ENCODE measurements at regions not wholly inside any gene's neighbourhood (a gene's known extent, or its start where the extent isn't known, plus 50 kb on each side); places are given as distances from the start of the nearest gene placed in this dataset.
"Not testable (repeated sequence)": the region's sequence is repeated elsewhere in the genome, so short reads cannot be mapped to it uniquely, and the experiment has no call there.

GRCh38 chr1:59186656-59187055 lies 110.2 kb upstream of the FGGY start:
- ATAC-seq (replicated peaks; ENCODE audit: extremely low read depth, poor library complexity, severe bottlenecking) (no peak), DNase-seq (ENCODE audit: low spot score in 2 of 2) (no peak)
- Mint-ChIP-seq H3K27me3 (no peaks in the 10 kb centered on the region), H3K4me1 (no peaks in the 10 kb centered on the region), H3K27ac (ENCODE audit: low read depth) (no peak overlapping the region), H3K36me3 (ENCODE audit: insufficient read depth) (no peaks in the 10 kb centered on the region), H3K9me3 (no peaks in the 10 kb centered on the region), H3K4me3 (no peak overlapping the region)

GRCh38 chr1:59188413-59189213 lies 108.3 kb upstream of the FGGY start:
- no peak for DNase-seq (ENCODE audit: low spot score in 2 of 2)

GRCh38 chr1:59193443-59194093 lies 103.3 kb upstream of the FGGY start:
- Mint-ChIP-seq H3K9me3 (no peaks in the 10 kb centered on the region), H3K36me3 (ENCODE audit: insufficient read depth) (no peaks in the 10 kb centered on the region), H3K27ac (ENCODE audit: low read depth) (no peak overlapping the region), H3K4me1 (no peaks in the 10 kb centered on the region), H3K27me3 (peaks cover 9% of the 10 kb centered on the region), H3K4me3 (no peak overlapping the region)
- ATAC-seq (replicated peaks; ENCODE audit: extremely low read depth, poor library complexity, severe bottlenecking) (no peak), DNase-seq (ENCODE audit: low spot score in 2 of 2) (no peak)

More at GRCh38 chr1:59188413-59189213, 108.3 kb upstream of the FGGY start:
- ATAC-seq (replicated peaks; ENCODE audit: extremely low read depth, poor library complexity, severe bottlenecking), result no peak
- Mint-ChIP-seq H3K4me3 (no peak overlapping the region), H3K27ac (ENCODE audit: low read depth) (no peak overlapping the region), H3K9me3 (no peaks in the 10 kb centered on the region), H3K4me1 (no peaks in the 10 kb centered on the region), H3K27me3 (no peaks in the 10 kb centered on the region), H3K36me3 (ENCODE audit: insufficient read depth) (no peaks in the 10 kb centered on the region)

- no peaks in the 10 kb centered on the region for H3K4me1 Mint-ChIP-seq
- no peak overlapping the region for H3K27ac Mint-ChIP-seq (ENCODE audit: low read depth)
- H3K36me3 Mint-ChIP-seq (ENCODE audit: insufficient read depth), result no peaks in the 10 kb centered on the region
- DNase-seq (ENCODE audit: low spot score in 2 of 2), result no peak
- H3K4me3 Mint-ChIP-seq, result no peak overlapping the region
- ATAC-seq (replicated peaks; ENCODE audit: extremely low read depth, poor library complexity, severe bottlenecking), result no peak
- no peaks in the 10 kb centered on the region for H3K9me3 Mint-ChIP-seq
- peaks cover 9% of the 10 kb centered on the region for H3K27me3 Mint-ChIP-seq
These were observed 102.3 kb upstream of the FGGY start for GRCh38 chr1:59194621-59195020.

- DNase-seq (ENCODE audit: low spot score in 2 of 2), result no peak
- Mint-ChIP-seq H3K4me1 (no peaks in the 10 kb centered on the region), H3K36me3 (ENCODE audit: insufficient read depth) (no peaks in the 10 kb centered on the region)
These were observed 101.7 kb upstream of the FGGY start for GRCh38 chr1:59195151-59195550.

GRCh38 chr1:59198564-59198963 lies 98.3 kb upstream of the FGGY start:
- no peak overlapping the region for H3K27ac Mint-ChIP-seq (ENCODE audit: low read depth)
- no peaks in the 10 kb centered on the region for H3K36me3 Mint-ChIP-seq (ENCODE audit: insufficient read depth)
- no peaks in the 10 kb centered on the region for H3K4me1 Mint-ChIP-seq
- no peaks in the 10 kb centered on the region for H3K9me3 Mint-ChIP-seq
- H3K27me3 Mint-ChIP-seq, result peaks cover 9% of the 10 kb centered on the region
- ATAC-seq (replicated peaks; ENCODE audit: extremely low read depth, poor library complexity, severe bottlenecking) (no peak), DNase-seq (ENCODE audit: low spot score in 2 of 2) (no peak)
- H3K4me3 Mint-ChIP-seq, result no peak overlapping the region

More at GRCh38 chr1:59195151-59195550, 101.7 kb upstream of the FGGY start:
- Mint-ChIP-seq H3K4me3 (no peak overlapping the region), H3K9me3 (no peaks in the 10 kb centered on the region), H3K27ac (ENCODE audit: low read depth) (no peak overlapping the region), H3K27me3 (peaks cover 9% of the 10 kb centered on the region)
- ATAC-seq (replicated peaks; ENCODE audit: extremely low read depth, poor library complexity, severe bottlenecking), result no peak

- Mint-ChIP-seq H3K36me3 (ENCODE audit: insufficient read depth) (no peaks in the 10 kb centered on the region), H3K27me3 (peaks cover 9% of the 10 kb centered on the region), H3K4me3 (no peak overlapping the region), H3K4me1 (no peaks in the 10 kb centered on the region), H3K27ac (ENCODE audit: low read depth) (no peak overlapping the region), H3K9me3 (no peaks in the 10 kb centered on the region)
- no peak for DNase-seq (ENCODE audit: low spot score in 2 of 2)
- ATAC-seq (replicated peaks; ENCODE audit: extremely low read depth, poor library complexity, severe bottlenecking), result no peak
These were observed 97.7 kb upstream of the FGGY start for GRCh38 chr1:59199147-59199546.

GRCh38 chr1:59199719-59200376 lies 97.0 kb upstream of the FGGY start:
- Mint-ChIP-seq H3K27me3 (peaks cover 14% of the 10 kb centered on the region), H3K9me3 (peaks cover 3% of the 10 kb centered on the region), H3K4me3 (no peak overlapping the region), H3K36me3 (ENCODE audit: insufficient read depth) (no peaks in the 10 kb centered on the region), H3K4me1 (no peaks in the 10 kb centered on the region), H3K27ac (ENCODE audit: low read depth) (no peak overlapping the region)
- ATAC-seq (replicated peaks; ENCODE audit: extremely low read depth, poor library complexity, severe bottlenecking) (no peak), DNase-seq (ENCODE audit: low spot score in 2 of 2) (no peak)

- no peak overlapping the region for H3K4me3 Mint-ChIP-seq
- H3K27ac Mint-ChIP-seq (ENCODE audit: low read depth), result no peak overlapping the region
- peaks cover 18% of the 10 kb centered on the region for H3K27me3 Mint-ChIP-seq
- peaks cover 5% of the 10 kb centered on the region for H3K9me3 Mint-ChIP-seq
- ATAC-seq (replicated peaks; ENCODE audit: extremely low read depth, poor library complexity, severe bottlenecking), result no peak
- DNase-seq (ENCODE audit: low spot score in 2 of 2), result no peak
- no peaks in the 10 kb centered on the region for H3K4me1 Mint-ChIP-seq
- H3K36me3 Mint-ChIP-seq (ENCODE audit: insufficient read depth), result no peaks in the 10 kb centered on the region
These were observed 95.6 kb upstream of the FGGY start for GRCh38 chr1:59201341-59201740.

- H3K4me3 Mint-ChIP-seq, result no peak overlapping the region
- peaks cover 10% of the 10 kb centered on the region for H3K27me3 Mint-ChIP-seq
- DNase-seq (ENCODE audit: low spot score in 2 of 2) (no peak), ATAC-seq (replicated peaks; ENCODE audit: extremely low read depth, poor library complexity, severe bottlenecking) (no peak)
- no peaks in the 10 kb centered on the region for H3K4me1 Mint-ChIP-seq
- no peak overlapping the region for H3K27ac Mint-ChIP-seq (ENCODE audit: low read depth)
- H3K36me3 Mint-ChIP-seq (ENCODE audit: insufficient read depth), result no peaks in the 10 kb centered on the region
- peaks cover 5% of the 10 kb centered on the region for H3K9me3 Mint-ChIP-seq
These were observed 94.4 kb upstream of the FGGY start for GRCh38 chr1:59202455-59202854.

- H3K9me3 Mint-ChIP-seq, result peaks cover 5% of the 10 kb centered on the region
- no peak overlapping the region for H3K27ac Mint-ChIP-seq (ENCODE audit: low read depth)
- H3K27me3 Mint-ChIP-seq, result peaks cover 10% of the 10 kb centered on the region
- H3K36me3 Mint-ChIP-seq (ENCODE audit: insufficient read depth), result no peaks in the 10 kb centered on the region
- ATAC-seq (replicated peaks; ENCODE audit: extremely low read depth, poor library complexity, severe bottlenecking) (no peak), DNase-seq (ENCODE audit: low spot score in 2 of 2) (no peak)
- H3K4me1 Mint-ChIP-seq, result no peaks in the 10 kb centered on the region
- no peak overlapping the region for H3K4me3 Mint-ChIP-seq
These were observed 92.9 kb upstream of the FGGY start for GRCh38 chr1:59204001-59204400.

GRCh38 chr1:59206616-59207015 lies 90.3 kb upstream of the FGGY start:
- H3K27ac Mint-ChIP-seq (ENCODE audit: low read depth); ATAC-seq (replicated peaks; ENCODE audit: extremely low read depth, poor library complexity, severe bottlenecking); H3K36me3 Mint-ChIP-seq (ENCODE audit: insufficient read depth); H3K4me1 Mint-ChIP-seq; H3K9me3 Mint-ChIP-seq; DNase-seq (ENCODE audit: low spot score in 2 of 2); H3K27me3 Mint-ChIP-seq; H3K4me3 Mint-ChIP-seq: not testable (repeated sequence)

GRCh38 chr1:59210430-59210829 lies 86.5 kb upstream of the FGGY start:
- H3K9me3 Mint-ChIP-seq; ATAC-seq (replicated peaks; ENCODE audit: extremely low read depth, poor library complexity, severe bottlenecking); H3K4me3 Mint-ChIP-seq: not testable (repeated sequence)

More at GRCh38 chr1:59210430-59210829, 86.5 kb upstream of the FGGY start:
- not testable (repeated sequence) for H3K27ac Mint-ChIP-seq (ENCODE audit: low read depth); H3K4me1 Mint-ChIP-seq; H3K36me3 Mint-ChIP-seq (ENCODE audit: insufficient read depth); H3K27me3 Mint-ChIP-seq; DNase-seq (ENCODE audit: low spot score in 2 of 2)
